Progenitor cell of endocrine pancreas (in vitro differentiated cells): ENCODE measurements at regions not wholly inside any gene's neighbourhood (a gene's known extent, or its start where the extent isn't known, plus 50 kb on each side); places are given as distances from the start of the nearest gene placed in this dataset.
"Not testable (repeated sequence)": the region's sequence is repeated elsewhere in the genome, so short reads cannot be mapped to it uniquely, and the experiment has no call there.

Experiments used
- DNase-seq: peaks from one replicate; pipeline ENCODE4 v3.0.0; 2021; ENCODE audit warnings: low spot score; ENCODE audit not compliant: unreplicated experiment
- H3K27ac Mint-ChIP-seq: 2 replicates; pipeline ENCODE4 v1.8.0; 2021; ENCODE audit warnings: mild to moderate bottlenecking, moderate library complexity, mixed read lengths
- H3K27me3 Mint-ChIP-seq: 2 replicates; pipeline ENCODE4 v1.8.0; 2021; ENCODE audit warnings: mixed read lengths
- H3K36me3 Mint-ChIP-seq: 2 replicates; pipeline ENCODE4 v1.8.0; 2022; ENCODE audit warnings: mixed read lengths; ENCODE audit not compliant: insufficient read depth
- H3K4me1 Mint-ChIP-seq: 2 replicates; pipeline ENCODE4 v1.8.0; 2021; ENCODE audit warnings: low read depth, mixed read lengths
- H3K4me3 Mint-ChIP-seq: 2 replicates; pipeline ENCODE4 v1.8.0; 2021; ENCODE audit warnings: low read depth, mild to moderate bottlenecking, moderate library complexity, mixed read lengths
- H3K9me3 Mint-ChIP-seq: 2 replicates; pipeline ENCODE4 v1.8.0; 2021; ENCODE audit warnings: low read depth, mixed read lengths
- CTCF ChIP-seq: fragments of 200-600 bp; sonication (generic); IDR thresholded peaks from one replicate; pipeline ENCODE4 v1.5.0; 2021; ENCODE audit warnings: antibody characterized with exemption, mild to moderate bottlenecking; ENCODE audit not compliant: unreplicated experiment

GRCh38 chr3:80351201-80351600, 583.4 kb upstream of the ROBO1 start:
- H3K36me3 Mint-ChIP-seq: no peaks in the 10 kb centered on the region
- TF ChIP-seq CTCF: no peak
- H3K9me3 Mint-ChIP-seq: no peaks in the 10 kb centered on the region
- no peaks in the 10 kb centered on the region for H3K27me3 Mint-ChIP-seq
- H3K4me1 Mint-ChIP-seq: peaks cover 4% of the 10 kb centered on the region
- no peak overlapping the region for H3K27ac Mint-ChIP-seq
- H3K4me3 Mint-ChIP-seq: no peak overlapping the region
- no peak for DNase-seq

GRCh38 chr3:80350771-80351170, 583.0 kb upstream of the ROBO1 start:
- Mint-ChIP-seq H3K27ac (no peak overlapping the region), H3K36me3 (no peaks in the 10 kb centered on the region), H3K4me1 (peaks cover 4% of the 10 kb centered on the region), H3K4me3 (no peak overlapping the region), H3K27me3 (no peaks in the 10 kb centered on the region), H3K9me3 (no peaks in the 10 kb centered on the region)
- TF ChIP-seq CTCF: no peak
- DNase-seq: no peak

- no peak for DNase-seq
- Mint-ChIP-seq H3K4me3 (no peak overlapping the region), H3K9me3 (no peaks in the 10 kb centered on the region), H3K27me3 (no peaks in the 10 kb centered on the region), H3K27ac (no peak overlapping the region), H3K4me1 (no peaks in the 10 kb centered on the region), H3K36me3 (no peaks in the 10 kb centered on the region)
- TF ChIP-seq CTCF: no peak
These were observed 570.6 kb upstream of the ROBO1 start for GRCh38 chr3:80338366-80338765.

- Mint-ChIP-seq H3K4me3 (no peak overlapping the region), H3K36me3 (no peaks in the 10 kb centered on the region), H3K4me1 (no peaks in the 10 kb centered on the region), H3K9me3 (no peaks in the 10 kb centered on the region), H3K27me3 (no peaks in the 10 kb centered on the region), H3K27ac (no peak overlapping the region)
- no peak for DNase-seq
- no peak for TF ChIP-seq CTCF
These were observed 566.7 kb upstream of the ROBO1 start for GRCh38 chr3:80334534-80334933.

GRCh38 chr3:80331494-80332170, 563.8 kb upstream of the ROBO1 start:
- no peak overlapping the region for H3K27ac Mint-ChIP-seq
- no peaks in the 10 kb centered on the region for H3K27me3 Mint-ChIP-seq
- no peak for DNase-seq
- H3K9me3 Mint-ChIP-seq: no peaks in the 10 kb centered on the region
- no peak overlapping the region for H3K4me3 Mint-ChIP-seq
- H3K36me3 Mint-ChIP-seq: no peaks in the 10 kb centered on the region
- no peak for TF ChIP-seq CTCF
- no peaks in the 10 kb centered on the region for H3K4me1 Mint-ChIP-seq

GRCh38 chr3:80314541-80314940, 546.7 kb upstream of the ROBO1 start:
- peaks cover 10% of the 10 kb centered on the region for H3K9me3 Mint-ChIP-seq
- not testable (repeated sequence) for H3K36me3 Mint-ChIP-seq, H3K27me3 Mint-ChIP-seq, H3K4me1 Mint-ChIP-seq, H3K4me3 Mint-ChIP-seq, H3K27ac Mint-ChIP-seq, DNase-seq
